ENCODE measurements at regions not wholly inside any gene's neighbourhood (a gene's known extent, or its start where the extent isn't known, plus 50 kb on each side); places are given as distances from the start of the nearest gene placed in this dataset.

GRCh38 chr7:81120803-81121202 is 202.0 kb upstream of the SEMA3C start:
- TF ChIP-seq CTCF (IDR thresholded peaks at IDR 0.05) (no peak), POLR2A (IDR thresholded peaks at IDR 0.05) (no peak)

All from thyroid gland (tissue), 4 donors.